GM21423 (cell line): ENCODE measurements at regions not wholly inside any gene's neighbourhood (a gene's known extent, or its start where the extent isn't known, plus 50 kb on each side); places are given as distances from the start of the nearest gene placed in this dataset.

Experiments
- ATAC-seq: cut with Tn5 transposase; IDR thresholded peaks from one replicate; pipeline ENCODE4 v1.9.1; 2021; ENCODE audit warnings: mild to moderate bottlenecking, moderate library complexity; ENCODE audit not compliant: unreplicated experiment

DNA sequence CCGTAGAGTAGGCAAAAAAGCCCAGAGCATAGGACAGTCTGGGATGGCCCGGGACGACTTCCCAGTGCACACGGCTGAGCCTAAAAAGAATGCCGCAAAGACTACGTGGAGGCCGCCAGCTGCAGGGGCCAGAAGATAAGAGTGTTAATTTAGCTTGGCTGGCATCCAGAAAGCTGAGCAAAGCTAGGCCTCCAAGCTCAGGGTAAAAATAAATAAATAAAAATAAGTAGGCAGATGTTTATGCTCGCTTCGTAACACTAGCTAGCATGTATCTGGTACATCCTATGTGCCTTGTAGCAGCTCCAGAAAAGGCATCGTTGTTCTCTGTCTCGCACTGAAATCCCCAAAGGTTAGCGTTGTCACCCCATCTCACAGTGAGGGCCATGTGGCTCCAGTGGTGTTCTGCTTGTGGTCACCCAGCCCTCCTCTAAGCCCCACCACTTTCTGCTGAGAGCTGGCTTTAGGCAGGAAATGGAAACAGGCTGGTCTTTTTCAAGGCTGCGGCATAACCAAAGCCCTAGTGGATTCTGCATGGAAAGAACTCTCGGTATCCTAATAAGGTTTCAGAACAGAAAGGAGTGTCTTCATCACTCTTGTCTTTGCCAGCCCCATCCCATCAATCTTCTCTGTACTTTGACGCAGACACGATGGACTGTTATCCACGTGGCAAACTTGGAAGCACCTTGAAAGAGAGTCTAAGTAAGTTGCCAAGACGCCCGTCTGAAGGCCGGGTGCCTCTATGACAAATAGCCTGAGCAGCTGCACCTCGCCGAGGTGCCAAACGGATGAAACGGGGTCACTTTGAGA, 58.1 kb upstream of the MEF2A start:
- peak; percentile 30 for ATAC-seq

DNA sequence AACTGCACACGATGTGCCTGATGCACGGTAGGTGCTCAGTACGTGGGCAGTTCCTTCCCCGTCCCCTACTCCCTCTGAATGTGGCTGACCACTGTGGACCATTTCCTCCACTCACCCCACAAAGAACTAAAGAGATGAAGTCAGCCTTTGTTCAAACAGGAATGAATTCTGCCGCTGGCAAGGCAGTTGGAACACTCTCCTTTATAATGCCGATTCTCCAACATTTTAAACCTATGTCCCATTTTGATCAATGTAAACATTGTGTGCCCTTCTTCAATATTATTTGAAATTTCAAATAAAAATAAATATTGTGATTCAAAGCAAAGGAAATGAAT, 57.5 kb upstream of the MEF2A start:
- no peak for ATAC-seq

DNA sequence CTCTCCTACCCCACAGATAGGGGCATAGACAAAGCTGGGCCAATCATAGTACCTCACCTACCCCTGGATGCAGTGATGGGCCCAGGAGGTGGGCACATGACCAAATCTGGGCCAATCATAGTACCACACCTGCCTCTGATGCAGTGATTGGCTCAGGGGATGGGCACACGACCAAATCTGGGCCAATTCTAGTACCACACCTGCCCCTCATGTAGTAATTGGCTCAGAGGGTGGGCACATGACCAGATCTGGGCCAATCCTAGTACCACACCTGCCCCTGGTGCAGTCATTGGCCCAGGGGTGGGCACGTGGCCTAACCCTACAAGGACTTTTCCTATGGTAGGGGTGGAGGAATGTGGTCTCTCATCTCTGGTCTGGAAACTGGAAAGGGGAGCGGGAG, 56.9 kb upstream of the MEF2A start:
- ATAC-seq, result no peak

DNA sequence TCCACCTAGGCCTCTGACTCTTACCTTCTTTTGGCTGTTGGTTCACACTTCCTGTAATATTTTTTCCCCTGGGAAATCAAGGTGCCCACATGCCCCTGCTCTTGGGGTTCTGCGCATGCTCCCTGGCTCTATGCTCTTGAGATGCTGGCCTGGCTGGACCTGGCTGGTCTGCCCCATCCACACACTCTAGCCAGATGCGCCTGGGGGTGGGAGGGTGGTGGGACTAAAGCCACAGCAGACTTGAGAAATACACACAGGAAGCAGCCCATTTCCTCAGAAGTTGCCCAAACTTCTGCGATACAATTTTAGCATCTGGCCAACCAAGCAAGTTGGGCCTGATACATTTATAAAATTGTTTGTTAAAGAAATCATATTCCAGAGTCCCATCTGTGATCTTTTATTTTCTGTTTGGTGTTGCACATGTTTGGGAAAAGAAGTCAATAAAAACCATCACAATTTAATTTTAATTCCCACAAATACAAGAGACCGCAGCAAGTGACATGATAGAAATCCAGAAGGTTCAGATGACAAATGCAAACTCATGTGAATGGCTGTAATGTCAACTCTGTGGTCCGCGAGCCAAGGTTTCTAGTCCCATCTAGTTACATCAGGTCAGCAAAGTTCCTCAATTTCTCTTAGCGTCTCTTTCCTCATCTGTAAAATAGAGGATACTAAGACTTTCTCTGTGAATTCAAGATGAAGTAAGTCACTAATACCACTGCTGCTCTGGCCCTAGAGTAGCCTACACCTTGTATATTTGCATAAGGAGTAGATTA, 55.9 kb upstream of the MEF2A start:
- no peak for ATAC-seq

DNA sequence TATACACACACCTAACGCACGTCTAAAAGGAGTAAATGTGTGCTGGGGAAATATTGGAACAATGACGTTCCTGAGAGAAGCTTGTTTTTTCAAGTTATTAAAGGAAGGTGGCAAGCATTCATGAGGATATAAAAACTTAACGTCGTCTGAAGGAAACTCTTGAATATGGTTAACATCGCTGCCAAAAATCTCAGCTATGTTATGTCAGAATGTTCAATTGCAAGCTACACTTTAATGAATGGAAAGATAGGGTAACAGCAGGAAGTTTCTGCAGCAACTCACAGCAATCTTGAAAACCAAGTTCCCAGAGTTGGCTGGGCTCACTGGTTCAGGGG, 54.3 kb upstream of the MEF2A start:
- ATAC-seq, result no peak

DNA sequence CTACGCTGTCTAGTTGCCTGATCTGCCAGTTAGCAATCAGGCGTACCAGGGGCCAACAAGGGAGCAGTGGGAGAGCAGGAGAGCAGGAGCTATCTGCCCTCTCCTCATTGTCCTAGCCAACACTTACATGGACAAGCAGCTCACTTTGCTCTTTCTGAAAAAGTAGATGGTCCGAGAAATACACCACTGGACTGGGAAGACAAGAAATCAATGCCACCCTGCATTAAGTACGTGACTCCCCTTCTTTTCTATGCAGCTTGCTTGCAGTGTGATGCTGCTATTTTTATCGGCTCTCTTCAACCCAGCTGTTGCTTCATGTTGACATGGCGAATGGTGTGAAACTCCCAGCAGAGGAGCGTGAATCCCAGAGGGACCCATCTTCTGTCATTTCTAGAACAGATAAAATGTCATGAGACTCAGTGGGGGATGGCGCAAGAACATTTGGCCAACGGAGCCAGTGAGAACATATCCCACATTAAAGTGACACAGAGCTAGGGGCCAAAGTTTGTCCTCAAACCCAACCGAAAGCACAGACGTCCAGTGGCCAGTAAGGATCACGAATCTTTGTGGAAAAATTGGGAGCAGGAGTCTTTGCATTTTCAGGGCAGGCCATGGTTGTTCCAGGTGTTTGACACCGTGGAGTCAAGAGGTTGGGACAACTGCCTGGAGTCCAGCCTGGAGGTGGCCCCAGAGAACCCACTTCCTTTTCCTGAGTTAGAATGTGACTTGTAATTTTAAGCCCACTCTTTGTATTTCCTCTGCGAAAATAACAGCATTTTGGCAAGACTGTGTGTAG, 53.7 kb upstream of the MEF2A start:
- peak; percentile 65 for ATAC-seq

DNA sequence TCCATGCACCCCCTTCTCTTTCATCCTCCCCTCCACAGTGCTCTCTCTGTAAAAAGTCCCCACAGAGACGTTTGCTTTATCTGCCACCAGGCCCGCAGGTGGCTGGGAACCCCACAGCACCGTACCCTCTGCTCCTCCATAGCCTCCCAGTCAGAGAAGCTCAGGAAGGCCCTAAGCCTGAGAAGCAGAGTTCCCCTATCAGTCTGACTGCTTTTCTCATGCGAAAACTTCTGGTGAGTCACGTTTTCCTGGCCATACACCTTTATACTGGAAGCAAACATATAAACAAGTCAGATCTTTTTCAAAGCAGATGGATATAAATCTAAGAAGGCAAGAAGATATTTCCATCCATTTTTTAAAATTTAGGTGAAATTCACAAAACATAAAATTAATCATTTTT, 51.5 kb upstream of the MEF2A start:
- no peak for ATAC-seq
